Urinary bladder (tissue), 3 donors: ENCODE measurements at regions not wholly inside any gene's neighbourhood (a gene's known extent, or its start where the extent isn't known, plus 50 kb on each side); places are given as distances from the start of the nearest gene placed in this dataset.
"Not testable (repeated sequence)": the region's sequence is repeated elsewhere in the genome, so short reads cannot be mapped to it uniquely, and the experiment has no call there.

Experiments
- DNase-seq: peaks from one replicate; pipeline ENCODE4 v3.0.0-alpha.2; 2015; ENCODE audit errors: extremely low spot score
- H3K27ac ChIP-seq: one replicate; pipeline ENCODE4 v1.5.1; 2013; ENCODE audit warnings: low read depth, mild to moderate bottlenecking, moderate library complexity
- H3K36me3 ChIP-seq: one replicate; pipeline ENCODE4 v1.6.1; 2013; ENCODE audit warnings: mild to moderate bottlenecking, moderate library complexity; ENCODE audit not compliant: insufficient read depth
- H3K4me1 ChIP-seq: one replicate; pipeline ENCODE4 v1.6.1; 2013; ENCODE audit warnings: mild to moderate bottlenecking, moderate library complexity; ENCODE audit not compliant: insufficient read depth
- H3K4me3 ChIP-seq: one replicate; pipeline ENCODE4 v1.5.1; 2013; ENCODE audit warnings: low read depth, low read length
- WGBS: extraction: QIAGEN DNeasy Blood & Tissue Kit; methylation state at CpG from one replicate; pipeline ENCODE4 v1.1.7; 2013; 5-methylcytosine and 5-hydroxymethylcytosine counted together
- donor health status: healthy with polysubstance abuse.
- donor health status: healthy.

- under 1% methylated on average over 19 of the region's 61 CpGs for WGBS
Observed at GRCh38 chr15:32536507-32537172, 56.6 kb upstream of the GOLGA8N start.

GRCh38 chr15:32536057-32536493, 57.2 kb upstream of the GOLGA8N start:
- WGBS: no CpG with 5 or more reads among the region's 55 CpGs
- DNase-seq, H3K4me3 ChIP-seq: not testable (repeated sequence)

More at GRCh38 chr15:32536507-32537172, 56.6 kb upstream of the GOLGA8N start:
- H3K36me3 ChIP-seq, H3K4me1 ChIP-seq, DNase-seq: not testable (repeated sequence)
- Histone ChIP-seq H3K27ac (peak overlapping the region; percentile 67), H3K4me3 (peak overlapping the region; percentile 22)

GRCh38 chr15:32535150-32535898, 57.9 kb upstream of the GOLGA8N start:
- not testable (repeated sequence) for H3K4me3 ChIP-seq, H3K27ac ChIP-seq, H3K36me3 ChIP-seq, DNase-seq, H3K4me1 ChIP-seq
- WGBS: no CpG with 5 or more reads among the region's 10 CpGs

More at GRCh38 chr15:32536057-32536493, 57.2 kb upstream of the GOLGA8N start:
- H3K4me1 ChIP-seq, H3K36me3 ChIP-seq, H3K27ac ChIP-seq: not testable (repeated sequence)

GRCh38 chr15:32522900-32523299, 67.5 kb upstream of the GOLGA8O start:
- not testable (repeated sequence) for H3K4me1 ChIP-seq, DNase-seq, H3K36me3 ChIP-seq, H3K27ac ChIP-seq, H3K4me3 ChIP-seq
- 76% methylated on average over 5 of the region's 6 CpGs for WGBS

GRCh38 chr15:32522421-32522820, 67.0 kb upstream of the GOLGA8O start:
- not testable (repeated sequence) for H3K27ac ChIP-seq, DNase-seq, H3K4me1 ChIP-seq, H3K4me3 ChIP-seq, H3K36me3 ChIP-seq
- WGBS: 99% methylated on average over 9 of the region's 9 CpGs

- H3K4me3 ChIP-seq, H3K36me3 ChIP-seq, H3K4me1 ChIP-seq, H3K27ac ChIP-seq, DNase-seq: not testable (repeated sequence)
- 90% methylated on average over 7 of the region's 7 CpGs for WGBS
Observed at GRCh38 chr15:32518976-32519375, 63.5 kb upstream of the GOLGA8O start.

GRCh38 chr15:32518013-32518412, 62.6 kb upstream of the GOLGA8O start:
- H3K4me3 ChIP-seq, H3K4me1 ChIP-seq, DNase-seq, H3K27ac ChIP-seq, H3K36me3 ChIP-seq: not testable (repeated sequence)
- WGBS: 88% methylated on average over 20 of the region's 20 CpGs

GRCh38 chr15:32516954-32517353, 61.5 kb upstream of the GOLGA8O start:
- H3K4me1 ChIP-seq, H3K36me3 ChIP-seq, H3K27ac ChIP-seq, DNase-seq, H3K4me3 ChIP-seq: not testable (repeated sequence)
- WGBS: 96% methylated on average over 1 of the region's 1 CpG

- not testable (repeated sequence) for H3K4me1 ChIP-seq, H3K4me3 ChIP-seq, H3K36me3 ChIP-seq, DNase-seq, H3K27ac ChIP-seq
Observed at GRCh38 chr15:32513378-32513777, 57.9 kb upstream of the GOLGA8O start.

GRCh38 chr15:32510027-32510426, 54.6 kb upstream of the GOLGA8O start:
- not testable (repeated sequence) for H3K4me3 ChIP-seq, H3K27ac ChIP-seq, DNase-seq, H3K36me3 ChIP-seq, H3K4me1 ChIP-seq

GRCh38 chr15:32508081-32508480, 52.6 kb upstream of the GOLGA8O start:
- WGBS: no CpG with 5 or more reads among the region's 7 CpGs
- not testable (repeated sequence) for H3K36me3 ChIP-seq, DNase-seq, H3K27ac ChIP-seq, H3K4me1 ChIP-seq, H3K4me3 ChIP-seq

GRCh38 chr15:32506787-32507186, 51.4 kb upstream of the GOLGA8O start:
- H3K27ac ChIP-seq, H3K4me3 ChIP-seq, DNase-seq, H3K36me3 ChIP-seq, H3K4me1 ChIP-seq: not testable (repeated sequence)
- WGBS: no CpG with 5 or more reads among the region's 2 CpGs

- not testable (repeated sequence) for DNase-seq, H3K27ac ChIP-seq, H3K4me3 ChIP-seq, H3K4me1 ChIP-seq, H3K36me3 ChIP-seq
- WGBS: no CpG with 5 or more reads among the region's 4 CpGs
Observed at GRCh38 chr15:32505633-32506032, 50.2 kb upstream of the GOLGA8O start.
